ENCODE measurements at regions not wholly inside any gene's neighbourhood (a gene's known extent, or its start where the extent isn't known, plus 50 kb on each side); places are given as distances from the start of the nearest gene placed in this dataset.

DNA sequence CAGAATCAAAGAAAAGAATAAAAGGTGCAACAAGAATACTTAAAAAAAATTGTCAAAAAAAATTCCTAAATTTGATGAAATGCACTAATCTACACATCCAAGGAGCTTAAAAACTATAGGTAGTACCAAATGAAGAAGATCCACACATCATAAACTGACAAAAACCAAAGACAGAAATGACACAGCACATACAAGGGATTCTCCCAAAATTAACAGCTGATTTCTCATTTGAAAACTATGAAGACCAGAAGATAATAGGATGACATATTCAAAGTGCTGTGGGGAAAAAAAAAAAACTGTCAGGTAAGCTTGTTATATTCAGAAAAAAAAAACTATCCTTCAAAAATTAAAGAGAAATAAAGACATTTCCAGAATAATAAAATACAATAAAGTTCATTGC, 618.2 kb downstream of the TNS3 start:
- TF ChIP-seq CTCF (IDR thresholded peaks at IDR 0.05) (no peak), POLR2A (IDR thresholded peaks at IDR 0.05) (no peak)

Measured in heart left ventricle (tissue), 13 donors.